ENCODE measurements at regions not wholly inside any gene's neighbourhood (a gene's known extent, or its start where the extent isn't known, plus 50 kb on each side); places are given as distances from the start of the nearest gene placed in this dataset.

DNA sequence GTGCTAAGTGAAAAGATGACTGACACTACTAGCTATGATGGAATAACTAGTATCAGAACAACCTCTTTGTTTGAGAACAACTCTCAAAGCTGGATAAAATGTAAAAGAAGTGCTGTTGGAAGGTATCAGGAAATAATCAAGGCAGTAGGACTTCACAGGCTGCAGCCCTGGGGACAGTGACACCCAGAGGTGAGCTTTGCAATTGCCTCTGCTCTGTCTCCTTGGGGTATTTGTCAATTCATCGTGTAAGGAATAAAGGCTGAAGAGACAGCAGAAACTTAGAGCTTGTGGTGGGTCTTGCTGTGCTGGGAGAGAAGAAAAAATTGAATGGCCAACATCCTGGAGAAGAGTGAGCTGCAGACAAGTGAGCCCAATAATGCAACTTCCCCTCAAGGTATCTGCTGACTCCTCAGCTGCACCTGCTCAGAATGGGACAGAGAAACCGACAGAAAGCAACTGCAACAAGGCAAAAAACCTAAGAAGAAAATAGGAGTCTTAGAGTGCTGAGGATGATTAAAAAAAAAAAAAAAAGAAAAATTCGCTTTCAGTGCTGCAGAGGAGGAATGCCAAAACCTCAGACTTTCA lies 141.1 kb downstream of the RCN1 start:
- no peak overlapping the region for H3K4me2 ChIP-seq (ENCODE audit: control insufficient read depth, extremely low read depth, insufficient read depth, low read depth, low read length)
- H3K4me3 ChIP-seq (ENCODE audit: control insufficient read depth in 2 of 3, extremely low read depth in 1 of 3, insufficient read depth in 2 of 3, low read depth in 1 of 3, low read length in 3 of 3) = no peak overlapping the region
- no peak for FAIRE-seq

DNA sequence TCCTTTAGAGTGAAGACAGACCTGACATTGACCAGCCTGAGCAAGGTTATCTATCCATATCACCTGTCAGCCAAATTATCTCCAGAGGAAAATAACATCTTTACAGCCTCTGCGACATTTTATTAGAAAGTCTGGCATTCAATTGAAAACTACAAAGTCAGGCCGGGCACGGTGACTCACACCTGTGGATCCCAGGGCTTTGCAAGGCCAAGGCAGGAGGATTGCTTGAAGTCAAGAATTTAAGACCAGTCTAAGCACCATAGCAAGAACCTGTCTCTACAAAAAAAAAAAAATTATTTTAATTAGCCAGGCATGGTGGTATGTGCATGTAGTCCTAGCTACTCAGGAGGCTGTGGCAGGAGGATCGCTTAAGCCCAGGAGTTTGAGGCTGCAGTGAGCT lies 141.6 kb downstream of the RCN1 start:
- no peaks in the 10 kb centered on the region for H3K9me3 ChIP-seq (ENCODE audit: control insufficient read depth, low read depth, low read length)
- H3K9ac ChIP-seq (ENCODE audit: control insufficient read depth, extremely low read depth, insufficient read depth, low read length) = no peak overlapping the region
- H3K9me1 ChIP-seq (ENCODE audit: control insufficient read depth, extremely low read depth, insufficient read depth, low read length) = no peaks in the 10 kb centered on the region
- no peaks in the 10 kb centered on the region for H3K27me3 ChIP-seq (ENCODE audit: control insufficient read depth, extremely low read depth, insufficient read depth, low read length)
- no peaks in the 10 kb centered on the region for H3K36me3 ChIP-seq (ENCODE audit: control insufficient read depth in 2 of 2, extremely low read depth in 1 of 2, insufficient read depth in 2 of 2, low read length in 2 of 2)
- no peaks in the 10 kb centered on the region for H3K79me2 ChIP-seq (ENCODE audit: control insufficient read depth, insufficient read depth, low read length)
- H3K4me2 ChIP-seq (ENCODE audit: control insufficient read depth, extremely low read depth, insufficient read depth, low read depth, low read length) = no peak overlapping the region
- DNase-seq (ENCODE audit: low read depth, low spot score) (no peak), FAIRE-seq (no peak)
- dilution Hi-C loops (cut with MboI; ENCODE audit: extremely low pct_ligation_motif_present, low sequenced_read_pairs) = no loop called here
- H3K4me3 ChIP-seq (ENCODE audit: control insufficient read depth in 2 of 3, extremely low read depth in 1 of 3, insufficient read depth in 2 of 3, low read depth in 1 of 3, low read length in 3 of 3) = no peak overlapping the region
- TF ChIP-seq, protein P1, sequence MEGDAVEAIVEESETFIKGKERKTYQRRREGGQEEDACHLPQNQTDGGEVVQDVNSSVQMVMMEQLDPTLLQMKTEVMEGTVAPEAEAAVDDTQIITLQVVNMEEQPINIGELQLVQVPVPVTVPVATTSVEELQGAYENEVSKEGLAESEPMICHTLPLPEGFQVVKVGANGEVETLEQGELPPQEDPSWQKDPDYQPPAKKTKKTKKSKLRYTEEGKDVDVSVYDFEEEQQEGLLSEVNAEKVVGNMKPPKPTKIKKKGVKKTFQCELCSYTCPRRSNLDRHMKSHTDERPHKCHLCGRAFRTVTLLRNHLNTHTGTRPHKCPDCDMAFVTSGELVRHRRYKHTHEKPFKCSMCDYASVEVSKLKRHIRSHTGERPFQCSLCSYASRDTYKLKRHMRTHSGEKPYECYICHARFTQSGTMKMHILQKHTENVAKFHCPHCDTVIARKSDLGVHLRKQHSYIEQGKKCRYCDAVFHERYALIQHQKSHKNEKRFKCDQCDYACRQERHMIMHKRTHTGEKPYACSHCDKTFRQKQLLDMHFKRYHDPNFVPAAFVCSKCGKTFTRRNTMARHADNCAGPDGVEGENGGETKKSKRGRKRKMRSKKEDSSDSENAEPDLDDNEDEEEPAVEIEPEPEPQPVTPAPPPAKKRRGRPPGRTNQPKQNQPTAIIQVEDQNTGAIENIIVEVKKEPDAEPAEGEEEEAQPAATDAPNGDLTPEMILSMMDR (optimal IDR thresholded peaks at IDR 0.05 in 1 of 3, IDR thresholded peaks at IDR 0.05 in 1 of 3, conservative IDR thresholded peaks at IDR 0.05 in 1 of 3; ENCODE audit: extremely low read depth in 1 of 3, insufficient read depth in 2 of 3, low read length in 3 of 3) = no peak
- no peak for TF ChIP-seq EZH2 (IDR thresholded peaks at IDR 0.05; ENCODE audit: low read length)
- no peak overlapping the region for H3K27ac ChIP-seq (ENCODE audit: control insufficient read depth, insufficient read depth, low read length)
- H4K20me1 ChIP-seq (ENCODE audit: control insufficient read depth, extremely low read depth, insufficient read depth, low read length) = no peaks in the 10 kb centered on the region
- no peaks in the 10 kb centered on the region for H3K4me1 ChIP-seq (ENCODE audit: control insufficient read depth, extremely low read depth, insufficient read depth, low read length)
- no peak overlapping the region for H2AFZ ChIP-seq (ENCODE audit: control insufficient read depth, low read length)

More for the DNA sequence above, 141.1 kb downstream of the RCN1 start:
- Histone ChIP-seq H3K9me1 (ENCODE audit: control insufficient read depth, extremely low read depth, insufficient read depth, low read length) (no peaks in the 10 kb centered on the region), H3K27ac (ENCODE audit: control insufficient read depth, insufficient read depth, low read length) (no peak overlapping the region), H4K20me1 (ENCODE audit: control insufficient read depth, extremely low read depth, insufficient read depth, low read length) (no peaks in the 10 kb centered on the region), H3K4me1 (ENCODE audit: control insufficient read depth, extremely low read depth, insufficient read depth, low read length) (no peaks in the 10 kb centered on the region), H3K36me3 (ENCODE audit: control insufficient read depth in 2 of 2, extremely low read depth in 1 of 2, insufficient read depth in 2 of 2, low read length in 2 of 2) (no peaks in the 10 kb centered on the region), H3K27me3 (ENCODE audit: control insufficient read depth, extremely low read depth, insufficient read depth, low read length) (no peaks in the 10 kb centered on the region), H3K9me3 (ENCODE audit: control insufficient read depth, low read depth, low read length) (no peaks in the 10 kb centered on the region), H3K9ac (ENCODE audit: control insufficient read depth, extremely low read depth, insufficient read depth, low read length) (no peak overlapping the region), H2AFZ (ENCODE audit: control insufficient read depth, low read length) (no peak overlapping the region), H3K79me2 (ENCODE audit: control insufficient read depth, insufficient read depth, low read length) (no peaks in the 10 kb centered on the region)
- dilution Hi-C loops (cut with MboI; ENCODE audit: extremely low pct_ligation_motif_present, low sequenced_read_pairs) = no loop called here
- DNase-seq (ENCODE audit: low read depth, low spot score) = no peak
- no peak for TF ChIP-seq EZH2 (IDR thresholded peaks at IDR 0.05; ENCODE audit: low read length)
- TF ChIP-seq, protein P1 (optimal IDR thresholded peaks at IDR 0.05 in 1 of 3, IDR thresholded peaks at IDR 0.05 in 1 of 3, conservative IDR thresholded peaks at IDR 0.05 in 1 of 3; ENCODE audit: extremely low read depth in 1 of 3, insufficient read depth in 2 of 3, low read length in 3 of 3) = peak; percentile 73 to 85 (median 82)
